ENCODE measurements at regions not wholly inside any gene's neighbourhood (a gene's known extent, or its start where the extent isn't known, plus 50 kb on each side); places are given as distances from the start of the nearest gene placed in this dataset.

DNA sequence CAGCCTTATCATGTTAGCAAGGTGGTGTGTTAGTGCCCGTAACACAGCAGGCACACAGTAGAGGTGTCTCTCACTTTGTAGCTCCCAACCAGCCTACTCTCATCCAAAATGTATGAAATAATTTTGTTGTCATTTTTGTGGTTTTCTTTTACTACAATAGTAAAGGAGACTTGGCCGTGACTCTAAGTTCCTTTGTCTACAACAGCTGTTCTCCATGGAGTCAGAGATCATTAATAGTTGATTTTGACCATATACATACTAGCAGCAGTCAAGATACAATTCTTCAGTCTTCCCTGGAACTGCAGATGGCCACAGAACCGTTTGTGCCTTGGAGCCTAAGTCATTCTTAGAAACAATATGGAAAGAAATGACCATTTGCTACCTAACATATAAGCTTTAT, 567.1 kb downstream of the TLR4 start:
- TF ChIP-seq CTCF (IDR thresholded peaks at IDR 0.05) (no peak), POLR2A (IDR thresholded peaks at IDR 0.05; ENCODE audit: low read depth) (no peak)

Measured in esophagus muscularis mucosa (tissue), 3 donors.